Astrocyte of the hippocampus (primary cell): ENCODE measurements at regions not wholly inside any gene's neighbourhood (a gene's known extent, or its start where the extent isn't known, plus 50 kb on each side); places are given as distances from the start of the nearest gene placed in this dataset.

Source experiments
- DNase-seq: peaks from one replicate; pipeline ENCODE4 v3.0.0; 2011; ENCODE audit warnings: low read depth, low spot score

DNA sequence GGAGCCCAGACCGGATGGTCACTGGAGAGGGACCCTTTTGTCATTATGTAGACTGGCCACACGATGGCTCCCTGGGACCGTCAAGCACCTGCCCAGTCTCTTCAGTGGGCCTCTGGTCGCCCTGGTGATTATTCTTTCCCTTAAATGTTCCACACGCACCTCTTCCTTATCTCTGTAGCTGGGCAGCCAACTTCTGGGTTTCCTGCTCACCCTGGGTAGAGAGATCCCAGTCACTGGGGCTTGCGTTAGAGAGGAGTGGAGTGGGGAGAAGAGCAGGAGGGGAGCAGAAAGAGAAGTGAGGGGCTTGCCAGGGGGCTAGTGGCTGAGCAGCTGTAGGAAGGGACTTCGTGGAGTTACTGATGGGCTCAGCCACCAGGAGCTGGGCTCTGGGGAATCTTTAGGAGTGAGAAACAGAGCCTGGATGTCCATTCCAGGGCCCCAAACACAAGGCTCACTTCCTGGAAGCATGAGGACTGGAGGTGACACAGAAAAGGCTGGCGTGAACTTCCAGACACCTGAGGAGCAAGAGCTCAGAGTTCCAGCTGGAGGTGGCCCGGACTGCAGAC lies 150.1 kb downstream of the DHX35 start:
- DNase-seq, result peak; percentile 64

DNA sequence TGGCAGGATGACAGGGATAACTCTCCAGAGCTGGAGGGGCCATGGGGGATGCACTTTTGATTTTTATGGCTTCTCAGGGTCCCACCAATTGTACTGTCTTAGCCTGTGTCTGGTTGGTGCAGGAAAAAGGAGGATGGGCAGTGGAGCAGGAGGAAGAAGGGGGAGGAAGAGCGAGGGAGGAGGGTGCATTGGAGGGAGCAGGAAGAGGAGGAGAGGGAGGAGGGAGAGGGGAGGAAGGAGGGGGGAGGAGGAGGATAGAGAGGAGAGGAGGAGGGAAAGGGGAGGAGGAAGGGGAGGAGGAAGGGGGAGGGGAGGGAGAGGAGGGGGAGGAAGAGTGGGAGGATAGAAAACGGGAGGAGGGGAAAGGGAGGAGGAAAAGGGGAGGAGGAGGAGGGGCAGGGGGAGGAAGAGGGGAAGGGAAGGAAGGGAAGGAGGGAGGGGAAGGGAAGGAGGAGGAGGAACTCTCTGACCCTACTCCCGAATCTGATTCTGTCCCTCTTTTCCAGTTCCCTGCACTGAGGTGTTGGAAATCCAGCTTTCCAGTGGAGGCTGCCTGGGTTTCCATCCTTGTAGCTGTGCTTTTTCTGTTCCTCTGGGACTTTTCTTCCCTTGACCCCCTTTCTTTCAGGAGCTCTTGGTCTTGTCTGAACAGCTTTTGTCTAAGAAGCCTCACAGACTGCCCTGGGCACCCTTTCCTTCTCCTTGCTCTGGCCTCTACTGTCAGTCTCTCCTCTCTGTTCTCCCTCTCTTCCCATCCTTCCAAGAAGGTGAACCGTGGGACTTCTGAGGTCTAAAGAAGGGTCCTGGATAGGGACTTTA lies 149.4 kb downstream of the DHX35 start:
- no peak for DNase-seq

DNA sequence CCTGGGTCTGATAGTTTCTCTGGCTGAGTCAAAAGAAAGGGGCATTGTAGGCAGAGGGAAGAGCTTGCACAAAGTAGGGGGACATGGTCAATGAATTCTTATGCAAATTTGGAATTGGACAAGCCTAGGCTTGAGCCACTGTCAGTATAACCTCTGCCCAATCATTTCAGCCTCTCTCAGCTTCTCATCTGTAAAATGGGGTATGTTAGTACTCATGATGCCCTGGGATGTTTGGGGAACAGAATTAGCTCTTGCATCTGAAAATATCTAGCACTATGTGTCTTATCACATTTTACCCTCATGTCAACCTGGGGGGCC lies 148.6 kb downstream of the DHX35 start:
- no peak for DNase-seq

DNA sequence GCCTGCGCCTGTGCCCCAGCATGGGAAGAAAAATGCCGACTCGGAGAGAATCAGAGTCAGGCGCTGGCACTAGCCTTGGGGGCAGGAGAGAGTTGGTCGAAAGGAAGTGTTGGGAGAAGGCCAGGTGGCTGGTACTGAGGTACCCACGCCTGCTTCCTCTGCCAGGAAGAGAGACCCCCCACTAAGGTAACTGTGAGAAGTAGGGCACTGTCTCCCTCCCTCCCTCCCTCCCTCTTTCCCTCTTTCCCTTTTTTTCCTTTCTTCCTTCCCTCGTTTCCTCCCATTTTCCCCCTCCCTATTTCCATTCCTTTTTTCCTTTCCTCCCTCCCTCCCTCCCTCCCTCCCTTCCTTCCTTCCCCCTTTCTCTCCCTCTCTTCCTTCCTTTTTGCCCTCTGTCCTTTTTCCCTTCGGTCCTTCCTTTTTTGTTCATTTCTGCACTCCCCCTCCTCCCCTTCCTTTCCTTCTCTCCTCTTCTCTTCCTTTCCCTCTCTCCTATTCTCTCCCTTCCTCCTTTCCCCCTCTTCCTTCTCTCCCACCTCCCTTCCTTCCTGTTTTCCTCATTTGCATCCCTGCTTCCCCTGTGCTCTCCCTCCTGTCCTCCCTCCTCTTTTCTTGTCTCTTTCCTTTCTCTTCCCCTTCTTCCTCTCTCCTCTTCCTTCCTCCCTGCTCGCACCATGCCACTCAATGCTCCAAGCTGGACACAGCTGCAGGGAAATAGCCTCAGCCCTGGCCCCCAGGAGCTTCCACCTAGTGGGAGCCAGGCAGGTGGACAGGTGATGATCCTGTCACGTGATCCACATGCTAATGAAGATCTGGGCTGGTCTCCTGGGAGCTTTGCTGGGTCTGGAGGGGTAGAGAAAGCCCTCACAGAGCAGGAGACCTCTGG lies 148.0 kb downstream of the DHX35 start:
- no peak for DNase-seq

DNA sequence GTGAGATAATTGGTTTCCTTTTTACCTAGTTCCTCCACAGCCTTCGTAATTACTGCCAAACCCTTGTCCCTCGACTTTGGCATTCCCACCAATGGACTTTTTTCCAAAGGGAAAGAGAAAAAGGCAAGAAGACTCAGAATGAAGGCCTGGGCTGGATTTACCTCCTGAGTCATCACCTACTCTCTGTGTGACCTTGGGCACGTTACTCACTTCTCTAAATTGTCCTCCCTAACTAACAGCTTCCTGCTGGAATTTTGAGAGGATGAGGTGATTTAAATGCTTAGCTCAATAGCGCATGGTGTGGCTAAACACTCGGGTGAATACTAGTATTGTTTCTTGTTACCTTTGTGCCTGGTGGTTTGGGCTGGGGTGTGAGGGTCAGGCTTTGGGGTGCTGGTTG lies 146.6 kb downstream of the DHX35 start:
- no peak for DNase-seq

DNA sequence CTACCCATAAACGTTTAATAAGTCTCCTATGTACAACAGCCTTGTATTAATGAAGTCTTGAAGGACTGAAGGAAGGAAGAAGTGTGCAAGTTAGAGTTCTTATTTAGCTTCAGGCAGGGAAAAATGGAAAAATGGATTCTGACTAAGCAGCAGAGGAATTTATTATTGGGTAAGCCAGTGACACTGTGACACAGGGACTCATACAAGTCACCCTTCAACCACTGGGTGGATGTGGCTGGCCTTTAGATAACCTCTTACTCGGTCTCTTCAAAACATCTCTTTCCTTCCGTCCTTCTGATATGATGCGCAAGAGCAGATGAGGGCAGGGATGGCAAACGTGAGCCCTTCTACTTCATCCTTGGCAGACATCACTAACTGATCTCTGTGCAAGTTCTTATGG lies 145.6 kb downstream of the DHX35 start:
- no peak for DNase-seq

DNA sequence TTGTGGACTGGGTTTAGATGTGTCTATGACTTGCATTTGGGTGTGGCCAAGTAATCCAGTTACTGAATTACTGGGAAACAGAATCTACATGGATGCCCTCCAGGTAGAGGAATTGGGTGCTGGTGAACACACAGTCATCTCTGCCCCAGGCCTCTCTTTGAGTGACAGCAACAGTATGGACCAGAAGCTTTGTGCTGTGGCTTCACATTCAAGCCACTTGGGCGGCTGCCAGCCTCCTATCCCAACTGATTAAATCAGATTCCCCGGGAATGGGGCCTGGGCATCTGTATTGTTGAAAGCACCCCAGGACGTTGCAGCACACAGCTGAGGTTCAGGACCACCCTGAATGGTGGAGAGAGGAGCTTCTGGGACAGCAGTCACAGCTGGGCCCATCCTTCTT lies 144.6 kb downstream of the DHX35 start:
- no peak for DNase-seq

DNA sequence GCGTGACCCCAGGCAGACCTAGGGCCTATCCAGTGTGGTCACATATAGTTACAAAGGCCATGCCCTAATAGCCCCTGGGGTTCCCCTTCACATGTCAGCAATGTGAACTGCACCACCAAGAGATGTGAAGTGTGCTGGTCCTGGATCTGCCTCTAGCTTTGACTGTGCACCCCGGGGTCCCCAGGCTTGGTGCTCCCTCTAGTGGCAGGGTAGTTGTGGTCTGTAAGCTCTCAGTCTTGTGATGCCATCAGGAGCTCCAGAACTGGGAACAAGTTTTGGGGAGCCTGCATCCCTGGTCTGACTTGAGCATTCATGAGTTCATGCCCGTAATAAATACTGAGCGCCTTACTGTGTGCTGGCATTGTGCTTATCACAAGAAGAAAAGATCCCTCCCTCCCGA lies 143.4 kb downstream of the DHX35 start:
- no peak for DNase-seq

DNA sequence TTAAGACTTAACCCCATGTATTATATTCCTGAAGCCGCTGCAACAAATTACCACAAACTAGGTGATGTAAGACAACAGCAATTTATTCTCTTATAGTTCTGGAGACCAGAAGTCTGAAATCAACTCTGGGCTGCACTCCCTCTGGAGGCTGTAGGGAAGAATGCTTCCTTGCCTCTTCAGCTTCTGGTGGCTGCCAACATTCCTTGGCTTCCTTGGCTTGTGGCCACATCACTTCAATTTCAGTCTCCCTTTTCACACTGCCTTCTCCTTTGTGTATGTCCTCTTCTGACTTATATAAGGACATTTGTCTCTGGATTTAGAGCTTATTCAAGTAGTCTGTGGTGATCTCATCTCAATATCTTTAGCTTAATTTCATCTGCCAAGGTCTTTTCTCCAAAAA lies 141.6 kb downstream of the DHX35 start:
- DNase-seq, result peak; percentile 21

DNA sequence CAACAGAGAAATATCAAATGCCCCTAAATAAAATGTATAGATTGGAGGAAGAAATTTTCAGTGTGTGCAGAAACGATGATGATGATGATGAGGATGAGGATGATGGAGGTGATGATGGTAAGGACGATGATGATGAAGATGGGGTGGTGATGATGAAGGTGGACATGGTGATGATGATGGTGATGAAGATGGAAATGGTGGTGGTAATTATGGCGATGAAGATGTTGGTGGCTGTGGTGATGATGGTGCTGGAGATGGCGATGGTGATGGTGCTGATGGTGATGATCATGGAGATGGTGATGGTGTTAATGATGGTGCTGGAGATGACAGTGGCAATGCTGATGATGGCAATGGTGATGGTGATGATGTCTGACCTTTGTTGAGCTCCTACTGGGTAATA lies 141.2 kb downstream of the DHX35 start:
- DNase-seq, result no peak

DNA sequence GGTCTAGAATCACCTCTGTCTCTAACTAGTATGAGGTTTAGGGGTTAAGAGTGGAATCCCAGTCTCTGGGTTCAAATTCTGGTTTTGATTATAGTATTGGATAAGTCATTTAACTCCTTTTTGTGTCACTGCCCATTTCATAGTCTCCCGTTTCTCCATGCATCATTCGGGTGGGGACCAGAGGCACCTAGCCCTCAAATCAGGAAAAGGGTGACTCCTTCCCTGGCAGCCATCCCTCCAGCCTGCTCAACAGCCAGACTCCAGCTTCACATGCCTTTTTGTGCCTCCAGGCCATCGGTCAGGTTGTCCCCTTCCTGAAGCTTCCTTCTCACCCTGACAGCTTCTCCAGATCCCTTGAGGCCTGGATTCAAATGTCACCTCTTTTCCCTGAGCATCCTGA lies 139.8 kb downstream of the DHX35 start:
- DNase-seq, result no peak

DNA sequence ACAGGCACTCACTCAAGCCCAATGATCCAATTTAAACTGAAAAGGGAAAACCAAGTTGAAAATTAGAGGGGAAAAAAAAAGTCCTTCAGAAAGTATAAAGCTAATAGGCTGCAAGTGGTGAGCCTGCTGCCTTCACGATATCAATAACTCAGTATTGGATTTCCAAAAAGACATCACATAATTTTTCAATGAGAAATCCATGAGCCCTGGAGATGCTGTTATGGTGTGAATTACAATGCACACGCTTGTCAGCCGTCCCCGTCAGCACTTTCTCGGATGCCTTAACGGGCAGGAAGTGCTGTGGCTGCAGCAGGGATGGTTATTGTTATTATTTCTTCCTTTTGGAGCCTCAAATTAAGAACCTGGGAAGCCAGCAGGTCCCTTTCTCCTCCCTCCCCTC lies 138.5 kb downstream of the DHX35 start:
- DNase-seq, result no peak

DNA sequence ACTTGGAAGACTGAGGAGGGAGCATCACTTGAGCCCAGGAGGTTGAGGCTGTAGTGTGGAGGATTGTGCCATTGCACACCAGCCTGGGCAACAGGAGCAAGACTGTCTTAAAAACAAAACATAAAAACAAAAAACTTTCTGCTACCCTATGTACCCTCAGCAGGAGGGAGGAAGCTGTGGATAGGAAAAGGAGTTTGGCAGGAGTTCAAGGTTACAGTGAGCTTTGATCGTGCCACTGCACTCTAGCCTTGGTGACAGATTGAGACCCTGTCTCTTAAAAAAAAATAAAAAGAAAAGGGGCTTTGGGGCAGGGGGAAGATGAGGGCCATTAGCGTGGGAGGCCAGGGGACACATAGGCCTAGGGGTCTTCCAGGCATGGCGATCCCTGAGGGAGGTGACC lies 135.7 kb downstream of the DHX35 start:
- no peak for DNase-seq

DNA sequence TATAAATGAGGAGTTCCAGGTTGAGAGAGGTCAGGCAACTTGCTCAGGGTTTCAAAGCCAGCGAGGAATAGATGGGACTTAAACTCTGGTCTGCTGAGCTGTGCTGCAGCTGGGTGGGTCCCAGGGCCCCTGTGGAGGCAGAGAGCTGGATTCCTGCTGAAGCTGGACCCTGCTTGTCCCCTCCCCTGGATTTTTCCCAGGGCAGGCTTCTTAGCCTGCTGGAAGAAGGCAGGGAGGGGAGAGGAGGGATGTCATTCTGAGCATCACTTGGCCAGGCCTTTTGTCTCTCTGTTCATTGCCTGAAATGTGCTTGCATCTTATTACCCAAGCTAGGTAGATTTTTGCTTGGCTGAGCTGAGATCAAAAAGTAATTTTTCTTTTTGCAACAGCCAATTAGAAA lies 133.7 kb downstream of the DHX35 start:
- no peak for DNase-seq

DNA sequence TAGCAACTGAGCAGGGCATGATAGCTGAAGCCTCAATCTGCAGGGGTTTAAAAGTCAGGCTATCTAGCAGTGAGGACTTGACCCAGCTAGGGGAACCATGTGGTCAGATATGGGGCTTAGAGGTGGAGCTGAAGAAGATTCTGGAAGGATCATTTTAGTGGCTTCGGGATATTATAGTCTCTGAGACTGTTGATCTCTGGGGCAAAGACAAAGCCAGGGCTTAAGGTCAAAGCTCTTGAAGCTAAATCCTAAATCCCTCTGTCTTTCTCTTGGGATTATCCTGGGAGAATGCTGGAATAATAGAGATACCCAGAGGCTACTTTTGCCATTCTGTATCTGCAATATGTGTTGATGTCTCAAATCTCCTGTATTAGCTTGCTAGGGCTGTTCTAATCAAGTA lies 132.2 kb downstream of the DHX35 start:
- no peak for DNase-seq

DNA sequence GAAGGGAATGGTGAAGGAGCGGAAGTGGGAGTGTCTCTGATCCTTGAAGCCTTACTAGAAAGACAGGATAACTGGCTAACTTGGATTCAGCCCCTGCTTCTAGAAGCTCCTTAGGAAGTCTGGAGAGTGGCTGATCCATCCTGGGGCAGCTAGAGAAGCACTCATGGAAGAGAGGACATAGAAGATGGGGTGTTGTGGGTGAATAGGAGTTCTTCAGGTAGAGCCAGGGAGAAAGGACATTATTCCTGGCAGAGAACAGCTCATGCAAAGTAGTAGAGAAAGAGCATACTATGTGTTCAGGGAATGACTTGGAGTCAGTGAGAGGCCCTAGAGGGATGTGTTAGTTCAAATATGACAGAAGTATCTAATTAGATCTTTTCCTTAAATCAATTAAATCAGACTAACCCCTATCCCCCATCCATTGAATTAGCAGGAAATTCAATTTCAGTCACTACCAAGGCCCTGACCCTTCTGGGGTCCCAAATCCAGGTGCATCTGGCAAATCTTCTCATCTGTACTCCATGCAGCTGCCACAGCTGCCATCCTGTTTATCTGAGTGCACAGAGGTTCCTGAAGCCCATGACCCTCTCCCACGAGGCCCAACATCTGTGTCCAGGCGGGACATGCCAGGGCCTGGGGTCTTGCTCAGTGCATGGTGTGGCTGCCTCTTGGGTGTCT lies 130.7 kb downstream of the DHX35 start:
- DNase-seq, result no peak

DNA sequence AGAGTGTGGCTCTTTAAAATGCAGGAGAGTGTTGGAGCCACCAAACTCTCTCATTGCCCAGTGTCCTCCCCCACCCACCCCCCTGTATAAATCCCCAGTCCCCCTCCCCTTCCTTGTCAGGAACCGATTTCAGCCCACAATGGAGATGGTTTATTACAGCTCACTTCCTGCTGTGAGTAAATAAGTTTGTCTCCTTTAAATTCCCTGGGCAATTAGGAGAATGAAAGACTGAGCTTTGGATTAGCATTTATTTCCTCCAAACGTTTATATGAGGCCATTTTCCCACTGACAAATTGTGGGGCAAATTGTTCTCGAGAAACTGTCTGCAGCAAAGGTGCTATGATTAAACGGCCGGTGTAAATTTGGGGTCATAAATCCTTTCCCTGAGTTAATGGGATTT lies 128.8 kb downstream of the DHX35 start:
- DNase-seq, result no peak

DNA sequence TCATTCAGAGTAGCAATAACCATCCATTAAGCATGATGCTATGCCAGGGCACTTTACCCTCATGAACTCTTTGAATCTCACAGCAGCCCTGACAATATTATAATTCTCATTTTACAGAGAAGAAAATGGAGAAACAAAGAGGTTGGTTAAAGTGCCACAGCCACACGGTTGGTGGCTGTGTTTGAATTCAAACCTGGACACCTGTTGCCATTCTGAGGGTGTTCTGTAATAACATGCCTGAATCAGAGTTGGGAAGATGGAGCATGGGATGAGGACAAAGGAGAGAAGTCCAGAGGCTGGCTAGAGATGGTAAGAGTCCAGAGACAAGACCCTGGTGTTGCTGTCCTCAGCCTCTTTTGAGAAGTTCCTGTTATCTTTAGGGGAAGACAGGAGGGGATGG lies 127.7 kb downstream of the DHX35 start:
- no peak for DNase-seq
